ENCODE measurements at regions not wholly inside any gene's neighbourhood (a gene's known extent, or its start where the extent isn't known, plus 50 kb on each side); places are given as distances from the start of the nearest gene placed in this dataset.

DNA sequence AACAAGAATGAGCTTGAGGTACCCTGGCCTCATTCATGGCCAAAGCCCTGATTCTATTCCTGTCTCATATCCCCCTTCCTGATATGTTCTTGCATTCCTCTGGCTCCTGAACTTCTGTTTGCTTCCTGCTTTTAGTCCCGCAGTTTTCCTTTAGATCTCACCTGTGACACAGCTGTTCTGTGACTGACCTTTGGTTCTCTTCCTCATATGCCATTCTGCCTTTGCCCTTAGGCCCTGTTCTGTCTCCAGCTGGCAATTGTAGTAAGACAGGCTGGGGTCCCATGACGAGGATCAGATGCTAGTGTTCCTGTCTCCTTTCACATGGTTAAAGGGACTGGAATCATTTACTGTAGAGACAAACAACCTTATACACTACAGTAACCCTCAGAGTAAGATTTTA is 59.0 kb upstream of the PDE3B start:
- TF ChIP-seq POLR2A (IDR thresholded peaks at IDR 0.05; ENCODE audit: low read length) (no peak), GATA1 (IDR thresholded peaks at IDR 0.05; ENCODE audit: low read depth, low read length) (no peak)

Measured in erythroblast (primary cell).